Epithelial cell of esophagus (primary cell): ENCODE measurements at regions not wholly inside any gene's neighbourhood (a gene's known extent, or its start where the extent isn't known, plus 50 kb on each side); places are given as distances from the start of the nearest gene placed in this dataset.

ENCODE experiments used
- DNase-seq: peaks from one replicate; pipeline ENCODE4 v3.0.0; 2010; ENCODE audit warnings: low read depth
- H3K4me3 ChIP-seq: 2 replicates; pipeline ENCODE4 v1.5.1; 2011; ENCODE audit warnings: mild to moderate bottlenecking, low read length, control low read depth
- CTCF ChIP-seq: IDR thresholded peaks from 2 replicates; pipeline ENCODE4 v1.5.1; 2011; ENCODE audit warnings: low read depth, mild to moderate bottlenecking, low read length, control low read depth, inconsistent platforms; ENCODE audit not compliant: insufficient read depth; ENCODE audit errors: missing control alignments

- no peak for TF ChIP-seq CTCF
- no peak overlapping the region for H3K4me3 ChIP-seq
- DNase-seq = no peak
These were observed 268.3 kb downstream of the TFAP2C start for GRCh38 chr20:56897318-56897957.

GRCh38 chr20:56897958-56898349 lies 268.8 kb downstream of the TFAP2C start:
- no peak for TF ChIP-seq CTCF
- H3K4me3 ChIP-seq = no peak overlapping the region
- no peak for DNase-seq

- TF ChIP-seq CTCF = no peak
- DNase-seq = no peak
- no peak overlapping the region for H3K4me3 ChIP-seq
These were observed 270.4 kb downstream of the TFAP2C start for GRCh38 chr20:56899506-56899905.

GRCh38 chr20:56900252-56900651 lies 271.1 kb downstream of the TFAP2C start:
- H3K4me3 ChIP-seq = no peak overlapping the region
- no peak for TF ChIP-seq CTCF
- DNase-seq = peak; percentile 4

GRCh38 chr20:56903421-56903820 lies 274.3 kb downstream of the TFAP2C start:
- peak; percentile 19 for DNase-seq
- H3K4me3 ChIP-seq = no peak overlapping the region
- no peak for TF ChIP-seq CTCF

- TF ChIP-seq CTCF = no peak
- H3K4me3 ChIP-seq = no peak overlapping the region
- DNase-seq = no peak
These were observed 274.8 kb downstream of the TFAP2C start for GRCh38 chr20:56903858-56904257.

- H3K4me3 ChIP-seq = no peak overlapping the region
- no peak for DNase-seq
- no peak for TF ChIP-seq CTCF
These were observed 281.0 kb downstream of the TFAP2C start for GRCh38 chr20:56909918-56910714.
